Heart right ventricle (tissue), 16 donors: ENCODE measurements at regions not wholly inside any gene's neighbourhood (a gene's known extent, or its start where the extent isn't known, plus 50 kb on each side); places are given as distances from the start of the nearest gene placed in this dataset.

ENCODE experiments used
- ATAC-seq, 8 donors: fragments of 200-7000 bp; cut with Tn5 transposase; one replicate each; pipeline ENCODE4 v1.9.1; 2020; ENCODE audit warnings: mild to moderate bottlenecking in 8 of 8, moderate library complexity in 8 of 8, moderate number of reproducible peaks in 1 of 8
- DNase-seq, 2 donors: peaks; one replicate each; pipeline ENCODE4 v3.0.0-alpha.2; 2020
- H3K27ac ChIP-seq, 10 donors: fragments of 200-600 bp; sonication (generic) in 2 of 10; one replicate each; pipeline versions ENCODE4 v1.5.0 to v1.8.0; 2020 to 2022; ENCODE audit warnings: mild to moderate bottlenecking in 3 of 10
- H3K27me3 ChIP-seq, 7 donors: fragments of 200-600 bp; one replicate each; pipeline ENCODE4 v1.8.0; 2021 to 2022; ENCODE audit warnings: mild to moderate bottlenecking in 2 of 7
- H3K36me3 ChIP-seq, 9 donors: fragments of 200-600 bp; sonication (generic) in 1 of 9; one replicate each; pipeline versions ENCODE4 v1.5.0 to v1.8.0; 2020 to 2022; ENCODE audit warnings: mild to moderate bottlenecking in 2 of 9
- H3K4me1 ChIP-seq, 9 donors: fragments of 200-600 bp; sonication (generic) in 1 of 9; one replicate each; pipeline versions ENCODE4 v1.5.0 to v1.8.0; 2020 to 2022; ENCODE audit warnings: mild to moderate bottlenecking in 4 of 9
- H3K4me3 ChIP-seq, 10 donors: fragments of 200-600 bp; sonication (generic) in 2 of 10; one replicate each; pipeline versions ENCODE4 v1.5.0 to v1.8.0; 2020 to 2022; ENCODE audit warnings: mild to moderate bottlenecking in 7 of 10, moderate library complexity in 2 of 10
- H3K9me3 ChIP-seq, 11 donors: fragments of 200-600 bp in 10 of 11; sonication (generic) in 2 of 11; one replicate each; pipeline versions ENCODE4 v1.5.0 to v1.8.0; 2013 to 2022; ENCODE audit warnings: mild to moderate bottlenecking in 2 of 11, control low read depth in 1 of 11, moderate library complexity in 1 of 11
- WGBS, 2 donors: extraction: QIAGEN DNeasy Blood & Tissue Kit; methylation state at CpG; one replicate each; pipeline ENCODE4 v1.1.7; 2013; ENCODE audit warnings: inconsistent platforms in 1 of 2; 5-methylcytosine and 5-hydroxymethylcytosine counted together
- intact Hi-C, 10 donors: fragments of 100-400 bp; cut with DNase I; formaldehyde crosslinking; loops; one replicate each; pipeline versions ENCODE4 v1.11.1 to v1.14.2; 2022
- TF ChIP-seq, protein P1 (sequence below), 9 donors: fragments of 200-600 bp; sonication (generic) in 2 of 9; IDR thresholded peaks; one replicate each; pipeline versions ENCODE4 v1.5.0 to v1.8.0; 2021 to 2022; ENCODE audit warnings: antibody characterized with exemption in 9 of 9, mild to moderate bottlenecking in 5 of 9, moderate library complexity in 1 of 9
- donor health status: Arrhythmogenic right ventricular cardiomyopathy.
- donor health status: ischemic (EF 13 %, LVEDD 7.1; RV severe dilation, severe dysfunction).
- donor health status: healthy with polysubstance abuse.
- donor health status: DM: no; HTN: yes; CAD: no.
- donor health status: DM: no; HTN: no; CAD: no.
- donor health status: ischemic (EF 25% LVEDD 6.9; RV normal size, moderate dysfunction).
- donor health status: ischemic (EF 25% LVEDD 5.7; RV mildly dilated, moderate dysfunction).
- donor health status: healthy.
- donor health status: DM: yes; HTN: yes; CAD: no.
- donor health status: Ischemic cardiomyopathy.
- donor health status: ischemic (EF 35%, LVEDD 5.7; RV mildly dilated, moderate dysfunction).
- donor health status: nonischemic (EF 11% LVEDD 7.7; RV severe dilation, severe dysfunction).
- donor health status: DM: yes; HTN: yes; CAD: no.
- donor health status: PGD.
- donor health status: ischemic (EF 29% LVEDD 5.4; RV normal size, mild dysfunction).
- donor health status: nonischemic (EF 23%, LVEDD 6.1; RV moderate dilation, normal function).

- H3K4me3 ChIP-seq = no peak overlapping the region
- WGBS, 2 donors = 85 to 91% methylated on average over 10 of the region's 10 CpGs
- DNase-seq (no peak), ATAC-seq (peak in 1 of 8 donors; percentile 47)
- H3K36me3 ChIP-seq = no peaks in the 10 kb centered on the region
- intact Hi-C loops = loop anchor here in 1 of 10 donors (10.0 kb wide), 1 partner anchor 61 kb away; no protein-coding TSS in a partner anchor
- H3K27ac ChIP-seq = no peak overlapping the region
- no peaks in the 10 kb centered on the region for H3K9me3 ChIP-seq
- peaks cover 0 to 6% (median 0%) of the 10 kb centered on the region in 9 donors for H3K4me1 ChIP-seq
- peaks cover 2 to 84% (median 54%) of the 10 kb centered on the region in 7 donors for H3K27me3 ChIP-seq
- TF ChIP-seq, protein P1, sequence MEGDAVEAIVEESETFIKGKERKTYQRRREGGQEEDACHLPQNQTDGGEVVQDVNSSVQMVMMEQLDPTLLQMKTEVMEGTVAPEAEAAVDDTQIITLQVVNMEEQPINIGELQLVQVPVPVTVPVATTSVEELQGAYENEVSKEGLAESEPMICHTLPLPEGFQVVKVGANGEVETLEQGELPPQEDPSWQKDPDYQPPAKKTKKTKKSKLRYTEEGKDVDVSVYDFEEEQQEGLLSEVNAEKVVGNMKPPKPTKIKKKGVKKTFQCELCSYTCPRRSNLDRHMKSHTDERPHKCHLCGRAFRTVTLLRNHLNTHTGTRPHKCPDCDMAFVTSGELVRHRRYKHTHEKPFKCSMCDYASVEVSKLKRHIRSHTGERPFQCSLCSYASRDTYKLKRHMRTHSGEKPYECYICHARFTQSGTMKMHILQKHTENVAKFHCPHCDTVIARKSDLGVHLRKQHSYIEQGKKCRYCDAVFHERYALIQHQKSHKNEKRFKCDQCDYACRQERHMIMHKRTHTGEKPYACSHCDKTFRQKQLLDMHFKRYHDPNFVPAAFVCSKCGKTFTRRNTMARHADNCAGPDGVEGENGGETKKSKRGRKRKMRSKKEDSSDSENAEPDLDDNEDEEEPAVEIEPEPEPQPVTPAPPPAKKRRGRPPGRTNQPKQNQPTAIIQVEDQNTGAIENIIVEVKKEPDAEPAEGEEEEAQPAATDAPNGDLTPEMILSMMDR (IDR thresholded peaks at IDR 0.05) = no peak
These were observed 51.1 kb upstream of the POLG start for GRCh38 chr15:89385596-89386331.
